SJCRH30 (cell line): ENCODE measurements at regions not wholly inside any gene's neighbourhood (a gene's known extent, or its start where the extent isn't known, plus 50 kb on each side); places are given as distances from the start of the nearest gene placed in this dataset.

ENCODE experiments used
- DNase-seq, 2 experiments: peaks; one replicate each; pipeline ENCODE4 v3.0.0-alpha.2; 2015 to 2020
- H3K27ac ChIP-seq: fragments of 250-450 bp; sonication (Bioruptor Pico); 2 replicates; pipeline ENCODE4 v1.5.1; 2020; ENCODE audit warnings: mild to moderate bottlenecking, moderate library complexity
- H3K27me3 ChIP-seq: fragments of 250-450 bp; sonication (Bioruptor Pico); 2 replicates; pipeline ENCODE4 v1.5.1; 2020; ENCODE audit warnings: mild to moderate bottlenecking, moderate library complexity
- H3K36me3 ChIP-seq: fragments of 250-450 bp; sonication (Bioruptor Pico); 2 replicates; pipeline ENCODE4 v1.5.1; 2020; ENCODE audit warnings: mild to moderate bottlenecking, moderate library complexity
- H3K4me1 ChIP-seq: fragments of 250-450 bp; sonication (Bioruptor Pico); 2 replicates; pipeline ENCODE4 v1.5.1; 2020; ENCODE audit warnings: mild to moderate bottlenecking, moderate library complexity
- H3K4me3 ChIP-seq: fragments of 250-450 bp; sonication (Bioruptor Pico); 2 replicates; pipeline ENCODE4 v1.5.1; 2020; ENCODE audit warnings: mild to moderate bottlenecking, moderate library complexity
- H3K9me3 ChIP-seq: fragments of 250-450 bp; sonication (Bioruptor Pico); replicated peaks from 2 replicates; pipeline ENCODE4 v1.5.1; 2020; ENCODE audit warnings: mild to moderate bottlenecking, moderate library complexity

GRCh38 chr4:1535926-1536578 is 129.8 kb upstream of the NKX1-1 start:
- H3K36me3 ChIP-seq: no peaks in the 10 kb centered on the region
- H3K27ac ChIP-seq: no peak overlapping the region
- DNase-seq: no peak
- H3K27me3 ChIP-seq: no peaks in the 10 kb centered on the region
- H3K4me3 ChIP-seq: no peak overlapping the region
- no peaks in the 10 kb centered on the region for H3K9me3 ChIP-seq
- H3K4me1 ChIP-seq: peaks cover 35% of the 10 kb centered on the region

DNA sequence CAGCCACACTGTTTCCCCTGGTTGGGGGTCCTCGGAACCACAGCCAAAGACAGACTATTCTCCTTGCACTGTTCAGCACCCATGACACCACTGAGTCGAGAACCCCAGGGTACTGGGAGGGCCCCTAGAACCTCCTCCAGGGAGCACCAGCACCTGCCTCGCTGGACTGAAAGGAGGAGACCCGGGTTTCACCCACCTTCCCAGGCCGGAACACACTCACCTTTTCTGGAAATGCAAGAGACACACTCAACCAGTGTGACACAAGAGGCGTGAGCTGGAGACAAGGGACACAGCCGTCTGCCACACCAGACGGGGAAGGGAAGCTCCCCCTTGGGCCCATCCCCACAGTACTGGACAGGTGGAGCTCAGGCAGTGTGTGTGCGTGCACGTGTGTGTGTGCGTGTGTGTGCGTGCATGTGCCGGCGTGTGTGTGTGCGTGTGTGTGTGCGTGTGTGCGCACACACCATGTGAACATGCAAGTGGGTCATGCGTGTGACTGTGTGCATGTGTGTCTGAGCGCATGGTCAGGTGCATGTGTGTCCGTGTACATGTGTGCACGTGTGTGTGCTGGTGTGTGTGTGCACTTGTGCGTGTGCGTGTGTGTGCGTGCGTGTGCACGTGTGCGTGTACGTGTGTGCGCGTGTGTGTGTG is 128.8 kb upstream of the NKX1-1 start:
- Histone ChIP-seq H3K27ac (no peak overlapping the region), H3K27me3 (no peaks in the 10 kb centered on the region), H3K36me3 (no peaks in the 10 kb centered on the region), H3K9me3 (no peaks in the 10 kb centered on the region), H3K4me3 (no peak overlapping the region), H3K4me1 (peaks cover 24% of the 10 kb centered on the region)
- DNase-seq: no peak

- H3K27ac ChIP-seq: no peak overlapping the region
- H3K9me3 ChIP-seq: no peaks in the 10 kb centered on the region
- H3K36me3 ChIP-seq: no peaks in the 10 kb centered on the region
- no peak for DNase-seq
- peaks cover 18% of the 10 kb centered on the region for H3K4me1 ChIP-seq
- no peaks in the 10 kb centered on the region for H3K27me3 ChIP-seq
- H3K4me3 ChIP-seq: no peak overlapping the region
Measured at GRCh38 chr4:1534095-1534872, 128.0 kb upstream of the NKX1-1 start.

DNA sequence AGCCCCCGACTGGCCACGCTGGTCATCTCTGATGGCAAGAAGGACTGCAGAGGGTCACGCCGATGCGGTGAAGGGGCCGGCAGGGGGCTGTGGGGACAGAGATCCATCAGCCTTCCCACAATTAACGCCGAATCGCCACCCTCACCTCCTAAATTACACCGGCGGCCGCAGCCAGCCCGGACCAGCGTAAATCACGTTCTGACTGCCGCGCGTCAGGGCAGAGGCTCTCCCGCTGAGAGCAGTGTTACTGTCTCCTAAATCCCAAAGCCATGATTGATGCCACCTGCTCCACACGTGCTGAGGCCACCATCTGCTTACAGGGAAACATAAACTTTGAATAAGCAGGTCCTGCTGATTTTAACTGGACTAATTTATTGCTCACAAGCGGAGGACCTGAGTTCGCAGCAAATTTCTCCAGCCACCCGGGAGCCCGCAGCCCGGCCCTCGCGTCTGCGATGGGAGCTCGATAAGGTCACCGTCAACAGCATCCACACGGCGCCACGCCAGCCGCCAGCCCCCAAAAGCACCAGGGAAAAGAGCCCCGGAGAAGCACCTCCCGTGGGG is 127.3 kb upstream of the NKX1-1 start:
- DNase-seq: no peak
- peaks cover 12% of the 10 kb centered on the region for H3K4me1 ChIP-seq
- no peak overlapping the region for H3K27ac ChIP-seq
- H3K9me3 ChIP-seq: 0 out of 2 replicates have a peak, but pooled peaks cover 3% of the 10 kb centered on the region
- H3K4me3 ChIP-seq: no peak overlapping the region
- H3K27me3 ChIP-seq: no peaks in the 10 kb centered on the region
- no peaks in the 10 kb centered on the region for H3K36me3 ChIP-seq

DNA sequence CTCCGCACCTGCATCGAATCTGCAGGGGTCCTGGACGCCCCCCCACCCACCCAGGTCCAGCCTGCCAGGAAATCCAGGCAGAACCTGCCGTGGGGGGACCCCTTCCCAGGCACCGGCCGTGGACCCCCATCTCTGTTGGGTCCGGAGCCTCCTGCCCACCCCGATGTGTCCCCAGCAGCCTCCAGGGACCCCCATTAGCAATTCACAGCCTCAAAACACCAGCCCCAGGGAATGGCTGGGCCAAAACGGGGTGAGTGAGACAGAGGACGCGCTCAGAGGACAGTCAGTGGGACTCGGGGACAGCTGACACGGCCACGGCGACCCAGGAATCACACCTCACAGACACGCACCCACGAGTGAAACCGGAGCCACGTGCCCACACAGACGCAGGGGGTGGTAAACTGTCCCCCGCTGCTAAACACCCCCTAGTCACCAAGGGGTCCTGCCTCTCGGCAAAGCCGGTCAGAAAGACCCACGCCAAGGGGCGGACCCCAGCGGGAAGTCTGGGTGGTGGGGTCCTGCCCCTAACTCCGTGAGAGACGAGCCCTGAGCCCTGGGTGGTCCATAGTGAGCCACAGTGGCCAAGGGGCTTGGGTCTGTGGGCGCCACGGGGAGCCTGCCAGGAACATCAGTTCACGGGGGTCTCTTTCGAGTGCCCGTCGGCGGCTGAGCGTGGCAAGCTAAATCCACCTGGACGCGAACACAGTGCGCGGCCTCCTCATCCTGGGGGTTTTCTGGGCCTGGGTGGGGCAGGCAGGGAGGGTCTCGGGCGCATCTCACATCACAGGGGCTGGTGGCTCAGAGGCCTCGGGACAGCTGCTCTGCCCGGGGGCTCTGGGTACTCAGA is 126.5 kb upstream of the NKX1-1 start:
- H3K4me3 ChIP-seq: no peak overlapping the region
- no peak for DNase-seq

DNA sequence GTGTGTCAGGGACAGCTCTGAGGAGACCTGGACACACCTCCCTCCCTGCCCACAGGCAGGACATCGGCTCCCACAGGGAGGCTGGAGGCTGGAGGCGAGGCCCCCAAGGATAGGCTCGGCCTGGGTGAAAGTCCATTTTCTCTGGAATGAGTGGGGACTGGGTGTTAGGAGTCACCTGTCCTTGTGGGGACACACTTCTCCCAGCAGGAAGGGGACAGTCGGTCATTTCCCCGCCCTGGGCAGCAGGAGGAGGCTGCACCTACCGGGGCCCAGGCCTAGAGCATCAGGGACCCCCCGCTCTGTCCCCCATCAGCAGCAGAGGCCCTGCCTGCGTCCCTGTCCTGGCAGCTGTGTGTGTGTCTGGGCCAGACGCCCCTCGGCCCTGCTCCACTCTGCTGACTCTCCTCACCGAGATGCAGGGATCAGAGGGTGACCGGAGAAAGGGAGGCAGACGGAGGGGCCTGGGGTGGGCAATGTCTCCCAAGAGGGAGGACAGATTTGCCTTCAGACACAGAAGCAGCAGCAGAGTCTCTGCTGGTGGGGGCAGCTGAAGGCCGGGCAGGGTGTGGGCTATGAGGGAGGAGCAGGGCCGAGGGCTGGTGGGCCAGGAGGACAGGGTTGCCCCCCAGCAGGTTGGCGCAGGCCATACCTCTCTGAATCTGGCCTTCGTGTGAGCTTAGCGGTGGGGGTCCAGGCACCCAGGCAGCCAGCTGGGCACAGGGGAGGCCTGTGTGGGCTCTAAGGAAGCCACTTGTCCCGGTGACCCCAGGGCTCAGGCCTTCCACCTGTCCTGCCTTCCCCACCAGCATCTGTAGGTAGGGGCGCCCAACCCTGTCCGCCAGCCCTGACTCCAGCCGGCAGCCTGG is 125.7 kb upstream of the NKX1-1 start:
- H3K27ac ChIP-seq: no peak overlapping the region
- H3K4me3 ChIP-seq: no peak overlapping the region
- no peaks in the 10 kb centered on the region for H3K27me3 ChIP-seq
- H3K9me3 ChIP-seq: 0 out of 2 replicates have a peak, but pooled peaks cover 3% of the 10 kb centered on the region
- H3K4me1 ChIP-seq: no peaks in the 10 kb centered on the region
- DNase-seq: no peak
- H3K36me3 ChIP-seq: no peaks in the 10 kb centered on the region

More for the DNA sequence above, 126.5 kb upstream of the NKX1-1 start:
- no peaks in the 10 kb centered on the region for H3K36me3 ChIP-seq
- H3K27ac ChIP-seq: no peak overlapping the region
- 0 out of 2 replicates have a peak, but pooled peaks cover 3% of the 10 kb centered on the region for H3K9me3 ChIP-seq
- H3K4me1 ChIP-seq: peaks cover 7% of the 10 kb centered on the region
- no peaks in the 10 kb centered on the region for H3K27me3 ChIP-seq

DNA sequence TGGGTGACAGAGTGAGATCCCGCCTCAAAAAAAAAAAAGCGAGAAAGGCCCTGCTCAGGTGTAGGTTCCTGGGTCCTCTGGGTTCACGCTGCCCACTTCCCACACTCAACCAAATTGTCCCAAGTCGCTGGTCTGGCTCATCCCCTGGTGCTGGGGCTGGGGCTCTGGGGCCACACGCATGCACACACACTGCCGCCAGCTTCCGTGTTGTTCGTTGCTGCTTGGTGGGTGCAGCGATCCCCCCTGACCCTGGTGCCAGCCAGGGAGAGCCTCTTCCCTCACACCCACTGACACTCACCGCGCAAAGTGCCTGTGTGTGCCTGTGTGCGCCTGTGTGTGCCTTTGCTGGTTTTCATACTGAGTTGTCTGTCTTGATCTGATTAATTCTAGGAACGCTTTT is 124.1 kb upstream of the NKX1-1 start:
- DNase-seq: no peak
- H3K4me1 ChIP-seq: no peaks in the 10 kb centered on the region
- H3K4me3 ChIP-seq: no peak overlapping the region
- no peaks in the 10 kb centered on the region for H3K27me3 ChIP-seq
- no peak overlapping the region for H3K27ac ChIP-seq
- no peaks in the 10 kb centered on the region for H3K36me3 ChIP-seq
- 0 out of 2 replicates have a peak, but pooled peaks cover 3% of the 10 kb centered on the region for H3K9me3 ChIP-seq

DNA sequence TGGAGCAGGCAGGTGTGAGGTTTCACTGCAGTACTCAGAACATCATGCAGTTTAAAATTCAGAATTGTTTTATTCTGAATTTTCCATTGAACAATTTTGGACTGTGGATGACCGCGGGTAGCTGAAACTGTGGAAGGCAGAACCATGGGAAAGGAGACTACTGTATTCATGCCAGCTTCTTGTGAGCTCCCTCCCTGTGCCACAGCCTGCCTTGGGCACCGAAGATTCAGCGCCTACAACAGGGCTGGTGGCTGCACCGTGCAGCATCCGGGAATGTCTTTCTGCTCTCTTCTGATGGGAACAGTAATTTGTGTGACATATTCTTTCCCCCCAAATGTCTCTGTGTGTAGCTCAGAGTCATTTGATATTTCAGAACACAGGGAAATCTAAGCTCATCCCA is 118.5 kb upstream of the NKX1-1 start:
- Histone ChIP-seq H3K4me1 (peaks cover 3% of the 10 kb centered on the region; the same call in 1 of the 2 replicates), H3K27ac (no peak overlapping the region), H3K36me3 (no peaks in the 10 kb centered on the region), H3K9me3 (0 out of 2 replicates have a peak, but pooled peaks cover 3% of the 10 kb centered on the region), H3K4me3 (no peak overlapping the region), H3K27me3 (no peaks in the 10 kb centered on the region)
- DNase-seq: no peak

- Histone ChIP-seq H3K4me1 (peaks cover 3% of the 10 kb centered on the region; the same call in 1 of the 2 replicates), H3K36me3 (no peaks in the 10 kb centered on the region), H3K27ac (no peak overlapping the region), H3K9me3 (0 out of 2 replicates have a peak, but pooled peaks cover 3% of the 10 kb centered on the region), H3K27me3 (no peaks in the 10 kb centered on the region), H3K4me3 (no peak overlapping the region)
- no peak for DNase-seq
Measured at GRCh38 chr4:1523907-1524636, 117.8 kb upstream of the NKX1-1 start.

DNA sequence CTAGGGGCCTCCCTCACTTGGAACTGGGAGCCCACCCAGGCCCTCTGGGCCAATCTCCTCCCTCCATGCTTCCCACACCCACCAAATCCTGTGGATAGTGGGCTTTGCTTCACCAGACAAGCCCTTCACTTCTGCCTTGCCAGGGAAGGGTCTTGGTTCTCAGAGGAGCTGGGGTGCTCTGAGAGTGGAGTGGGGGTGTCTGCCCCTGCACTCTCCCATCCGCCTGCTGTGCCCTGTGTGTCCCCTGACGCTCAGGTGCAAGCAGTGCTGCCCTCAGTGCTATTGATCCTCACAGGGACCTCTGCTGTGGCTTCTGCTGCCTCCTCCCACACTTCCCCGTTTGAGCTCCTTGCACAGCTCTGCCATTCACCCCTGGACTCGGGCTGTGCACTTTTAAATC is 117.3 kb upstream of the NKX1-1 start:
- H3K27ac ChIP-seq: no peak overlapping the region
- H3K36me3 ChIP-seq: no peaks in the 10 kb centered on the region
- H3K4me1 ChIP-seq: peaks cover 3% of the 10 kb centered on the region; the same call in 1 of the 2 replicates
- no peak for DNase-seq
- H3K9me3 ChIP-seq: no peaks in the 10 kb centered on the region
- no peaks in the 10 kb centered on the region for H3K27me3 ChIP-seq
- no peak overlapping the region for H3K4me3 ChIP-seq

DNA sequence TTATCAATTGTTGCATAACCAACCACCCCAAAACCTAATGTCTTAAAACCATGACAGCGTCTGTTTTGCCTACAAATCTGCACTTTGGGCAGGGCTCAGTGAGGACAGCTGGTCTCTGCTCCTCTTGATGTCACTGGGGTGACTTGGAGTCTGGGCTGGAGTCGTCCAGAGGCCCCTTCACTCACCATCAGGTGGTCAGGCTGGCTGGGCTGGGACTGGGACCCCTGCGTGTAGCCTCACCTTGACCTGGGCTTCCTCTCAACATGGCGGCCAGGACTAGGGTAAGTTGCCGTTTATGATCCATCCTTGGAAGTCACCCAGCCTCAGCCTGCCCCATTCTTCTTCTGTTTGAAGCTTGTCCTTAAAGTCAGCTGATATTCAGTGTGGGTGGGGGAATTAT is 116.8 kb upstream of the NKX1-1 start:
- DNase-seq: no peak
- no peaks in the 10 kb centered on the region for H3K27me3 ChIP-seq

GRCh38 chr4:1522606-1523005 is 116.4 kb upstream of the NKX1-1 start:
- Histone ChIP-seq H3K27me3 (no peaks in the 10 kb centered on the region), H3K4me1 (peaks cover 3% of the 10 kb centered on the region; the same call in 1 of the 2 replicates), H3K4me3 (no peak overlapping the region), H3K9me3 (no peaks in the 10 kb centered on the region), H3K36me3 (no peaks in the 10 kb centered on the region), H3K27ac (no peak overlapping the region)
- DNase-seq: no peak

More for the DNA sequence above, 116.8 kb upstream of the NKX1-1 start:
- Histone ChIP-seq H3K4me3 (no peak overlapping the region), H3K4me1 (peaks cover 3% of the 10 kb centered on the region; the same call in 1 of the 2 replicates), H3K36me3 (no peaks in the 10 kb centered on the region), H3K27ac (no peak overlapping the region), H3K9me3 (no peaks in the 10 kb centered on the region)
